OCI-LY7 (cell line): ENCODE measurements at regions not wholly inside any gene's neighbourhood (a gene's known extent, or its start where the extent isn't known, plus 50 kb on each side); places are given as distances from the start of the nearest gene placed in this dataset.
"Not testable (repeated sequence)": the region's sequence is repeated elsewhere in the genome, so short reads cannot be mapped to it uniquely, and the experiment has no call there.

Source experiments
- BruUV-seq: library from RNA; stranded (reverse); fragments of 400-500 nt; replicated peaks from 2 replicates; lab custom pipeline; 2021; lab: Mats Ljungman, UMichigan
- CTCF ChIA-PET: fragments of 300-600 bp; sonication (Branson Sonifier 250); formaldehyde crosslinking; loops from one replicate; lab custom pipeline; 2022; ENCODE audit warnings: antibody characterized with exemption; ENCODE audit not compliant: unreplicated experiment; lab: Charles Lee
- POLR2A ChIA-PET: fragments of 300-600 bp; sonication (Branson Sonifier 250); formaldehyde crosslinking; loops from one replicate; lab custom pipeline; 2022; ENCODE audit warnings: antibody characterized with exemption; lab: Charles Lee
- DNase-seq: peaks from one replicate; pipeline ENCODE4 v3.0.0-alpha.2; 2015; ENCODE audit warnings: low spot score
- H2AFZ ChIP-seq: fragments of 200-600 bp; sonication (generic), shearing (Covaris generic); 2 replicates; pipeline ENCODE4 v1.6.1; 2014; ENCODE audit warnings: mild to moderate bottlenecking, antibody characterized with exemption, low read length, moderate library complexity
- H3K27ac ChIP-seq: fragments of 200-600 bp; sonication (generic); 2 replicates; pipeline ENCODE4 v1.5.1; 2014; ENCODE audit warnings: mixed run types, low read depth, mild to moderate bottlenecking, moderate library complexity, low read length, inconsistent platforms; ENCODE audit not compliant: poor library complexity, severe bottlenecking
- H3K36me3 ChIP-seq: fragments of 200-600 bp; sonication (generic); 2 replicates; pipeline ENCODE4 v1.6.1; 2014; ENCODE audit warnings: mild to moderate bottlenecking, antibody characterized with exemption, low read length, moderate library complexity, mixed read lengths; ENCODE audit not compliant: insufficient read depth
- H3K4me1 ChIP-seq: fragments of 200-600 bp; sonication (generic); 2 replicates; pipeline ENCODE4 v1.5.1; 2014; ENCODE audit warnings: mild to moderate bottlenecking, low read length; ENCODE audit not compliant: insufficient read depth, poor library complexity, severe bottlenecking
- H3K4me2 ChIP-seq: fragments of 200-600 bp; sonication (generic); 2 replicates; pipeline ENCODE4 v1.6.1; 2014; ENCODE audit warnings: mild to moderate bottlenecking, low read length
- H3K4me3 ChIP-seq: fragments of 200-600 bp; sonication (generic); 2 replicates; pipeline ENCODE4 v1.5.1; 2014; ENCODE audit warnings: mild to moderate bottlenecking, low read depth, low read length; ENCODE audit not compliant: poor library complexity, severe bottlenecking
- H3K79me2 ChIP-seq: fragments of 200-600 bp; sonication (generic); 2 replicates; pipeline ENCODE4 v1.6.1; 2016; ENCODE audit warnings: low read depth, mild to moderate bottlenecking, low read length, moderate library complexity, mixed read lengths; ENCODE audit not compliant: insufficient read depth
- H3K9me2 ChIP-seq: fragments of 200-600 bp; sonication (generic); 2 replicates; pipeline ENCODE4 v1.6.1; 2016; ENCODE audit warnings: mild to moderate bottlenecking, low read length, mixed read lengths; ENCODE audit not compliant: insufficient read depth
- H3K9me3 ChIP-seq: fragments of 200-600 bp; sonication (generic); 2 replicates; pipeline ENCODE4 v1.6.1; 2014; ENCODE audit warnings: mild to moderate bottlenecking, mixed run types, low read length, mixed read lengths
- H4K20me1 ChIP-seq: fragments of 200-600 bp; sonication (generic); 2 replicates; pipeline ENCODE4 v1.6.1; 2014; ENCODE audit warnings: mild to moderate bottlenecking, antibody characterized with exemption, low read length, moderate library complexity, mixed read lengths; ENCODE audit not compliant: insufficient read depth
- CTCF ChIP-seq: fragments of 200-600 bp; sonication (generic); conservative IDR thresholded peaks from 2 replicates; pipeline ENCODE4 v1.5.1; 2014; ENCODE audit warnings: mild to moderate bottlenecking, antibody characterized with exemption, low read length, moderate library complexity, mixed read lengths
- EZH2phosphoT487 ChIP-seq: fragments of 200-600 bp; sonication (generic); IDR thresholded peaks from 2 replicates; pipeline ENCODE4 v1.6.1; 2018; ENCODE audit warnings: low read depth, borderline replicate concordance, mild to moderate bottlenecking, mixed run types, antibody characterized with exemption, low read length, moderate library complexity, mixed read lengths
- intact Hi-C: fragments of 100-400 bp; cut with micrococcal nuclease; formaldehyde crosslinking; loops from one replicate; pipeline ENCODE4 v1.10.0; 2022; ENCODE audit not compliant: unreplicated experiment

GRCh38 chr5:42089705-42090104 is 164.6 kb downstream of the FBXO4 start:
- no peaks in the 10 kb centered on the region for H3K4me1 ChIP-seq
- ChIA-PET CTCF (no interaction called here), POLR2A (no interaction called here)
- no peaks in the 10 kb centered on the region for H3K9me2 ChIP-seq
- no peaks in the 10 kb centered on the region for H3K36me3 ChIP-seq
- no TSS peak for BruUV-seq
- no peaks in the 10 kb centered on the region for H3K9me3 ChIP-seq
- no peak overlapping the region for H3K27ac ChIP-seq
- no peak for DNase-seq
- TF ChIP-seq CTCF (no peak), EZH2phosphoT487 (no peak)
- no peaks in the 10 kb centered on the region for H3K79me2 ChIP-seq
- intact Hi-C loops, result no loop called here
- no peak overlapping the region for H3K4me3 ChIP-seq
- H4K20me1 ChIP-seq, result no peaks in the 10 kb centered on the region
- H3K4me2 ChIP-seq, result no peak overlapping the region
- H2AFZ ChIP-seq, result no peak overlapping the region

GRCh38 chr5:42090162-42090561 is 165.1 kb downstream of the FBXO4 start:
- no TSS peak for BruUV-seq
- ChIA-PET CTCF (no interaction called here), POLR2A (no interaction called here)
- H3K4me1 ChIP-seq, result no peaks in the 10 kb centered on the region
- intact Hi-C loops, result no loop called here
- no peak for DNase-seq
- no peaks in the 10 kb centered on the region for H4K20me1 ChIP-seq
- no peak overlapping the region for H3K4me3 ChIP-seq
- no peaks in the 10 kb centered on the region for H3K79me2 ChIP-seq
- H3K9me3 ChIP-seq, result no peaks in the 10 kb centered on the region
- no peak overlapping the region for H3K4me2 ChIP-seq
- H2AFZ ChIP-seq, result no peak overlapping the region
- H3K27ac ChIP-seq, result no peak overlapping the region
- H3K36me3 ChIP-seq, result no peaks in the 10 kb centered on the region
- TF ChIP-seq CTCF (no peak), EZH2phosphoT487 (no peak)
- no peaks in the 10 kb centered on the region for H3K9me2 ChIP-seq

GRCh38 chr5:42099846-42100245 is 174.8 kb downstream of the FBXO4 start:
- DNase-seq, H2AFZ ChIP-seq, H3K36me3 ChIP-seq, H3K9me3 ChIP-seq, H3K9me2 ChIP-seq, H3K4me1 ChIP-seq, H4K20me1 ChIP-seq, H3K79me2 ChIP-seq, H3K4me3 ChIP-seq, intact Hi-C loops, BruUV-seq, H3K4me2 ChIP-seq, H3K27ac ChIP-seq: not testable (repeated sequence)
- CTCF ChIA-PET, result interaction anchor here (0.6 kb wide), 1 partner anchor 259 kb away, joined by 3 read pairs; no protein-coding TSS in a partner anchor
- POLR2A ChIA-PET, result interaction anchor here (0.6 to 1.1 kb wide), 3 partner anchors 108 to 381 kb away, joined by 3 to 5 read pairs (median 3); partner anchors contain the start of gene OXCT1
